Epithelial cell of proximal tubule (primary cell): ENCODE measurements at regions not wholly inside any gene's neighbourhood (a gene's known extent, or its start where the extent isn't known, plus 50 kb on each side); places are given as distances from the start of the nearest gene placed in this dataset.
"Not testable (repeated sequence)": the region's sequence is repeated elsewhere in the genome, so short reads cannot be mapped to it uniquely, and the experiment has no call there.

Experiments
- DNase-seq: peaks from one replicate; pipeline ENCODE4 v3.0.0-alpha.2; 2011; ENCODE audit warnings: low read depth
- H3K4me3 ChIP-seq: 2 replicates; pipeline ENCODE4 v1.5.1; 2011; ENCODE audit warnings: low read depth, mild to moderate bottlenecking, low read length
- TF ChIP-seq, protein P1 (sequence below): conservative IDR thresholded peaks from 2 replicates; pipeline ENCODE4 v1.5.1; 2012; ENCODE audit warnings: low read depth, mild to moderate bottlenecking, low read length

- no peak for DNase-seq
- TF ChIP-seq, protein P1, sequence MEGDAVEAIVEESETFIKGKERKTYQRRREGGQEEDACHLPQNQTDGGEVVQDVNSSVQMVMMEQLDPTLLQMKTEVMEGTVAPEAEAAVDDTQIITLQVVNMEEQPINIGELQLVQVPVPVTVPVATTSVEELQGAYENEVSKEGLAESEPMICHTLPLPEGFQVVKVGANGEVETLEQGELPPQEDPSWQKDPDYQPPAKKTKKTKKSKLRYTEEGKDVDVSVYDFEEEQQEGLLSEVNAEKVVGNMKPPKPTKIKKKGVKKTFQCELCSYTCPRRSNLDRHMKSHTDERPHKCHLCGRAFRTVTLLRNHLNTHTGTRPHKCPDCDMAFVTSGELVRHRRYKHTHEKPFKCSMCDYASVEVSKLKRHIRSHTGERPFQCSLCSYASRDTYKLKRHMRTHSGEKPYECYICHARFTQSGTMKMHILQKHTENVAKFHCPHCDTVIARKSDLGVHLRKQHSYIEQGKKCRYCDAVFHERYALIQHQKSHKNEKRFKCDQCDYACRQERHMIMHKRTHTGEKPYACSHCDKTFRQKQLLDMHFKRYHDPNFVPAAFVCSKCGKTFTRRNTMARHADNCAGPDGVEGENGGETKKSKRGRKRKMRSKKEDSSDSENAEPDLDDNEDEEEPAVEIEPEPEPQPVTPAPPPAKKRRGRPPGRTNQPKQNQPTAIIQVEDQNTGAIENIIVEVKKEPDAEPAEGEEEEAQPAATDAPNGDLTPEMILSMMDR: no peak
- no peak overlapping the region for H3K4me3 ChIP-seq
These were observed 179.8 kb upstream of the NOX3 start for GRCh38 chr6:155635416-155635815.

DNA sequence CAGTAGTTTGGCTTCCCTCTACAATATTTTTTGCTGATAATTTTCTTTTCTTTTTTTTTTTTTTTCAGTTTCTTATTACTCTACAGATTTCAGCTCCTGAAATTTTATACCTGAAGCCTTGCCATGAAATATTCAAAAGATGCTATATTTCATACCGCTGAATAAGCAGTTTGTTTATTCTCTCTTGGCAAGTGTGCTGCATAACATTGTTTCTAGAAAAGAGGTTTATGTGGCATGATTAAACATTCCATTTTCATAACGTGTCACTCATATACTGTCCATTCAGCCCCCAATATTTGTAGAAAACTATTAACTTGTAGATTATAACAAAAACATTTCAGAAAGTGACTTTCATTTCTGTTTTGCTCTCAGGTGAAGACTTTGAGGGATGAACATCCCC is 174.4 kb upstream of the NOX3 start:
- DNase-seq: no peak
- H3K4me3 ChIP-seq: no peak overlapping the region
- TF ChIP-seq, protein P1: no peak

- DNase-seq: no peak
- H3K4me3 ChIP-seq: no peak overlapping the region
- TF ChIP-seq, protein P1: no peak
These were observed 174.0 kb upstream of the NOX3 start for GRCh38 chr6:155629652-155630051.

DNA sequence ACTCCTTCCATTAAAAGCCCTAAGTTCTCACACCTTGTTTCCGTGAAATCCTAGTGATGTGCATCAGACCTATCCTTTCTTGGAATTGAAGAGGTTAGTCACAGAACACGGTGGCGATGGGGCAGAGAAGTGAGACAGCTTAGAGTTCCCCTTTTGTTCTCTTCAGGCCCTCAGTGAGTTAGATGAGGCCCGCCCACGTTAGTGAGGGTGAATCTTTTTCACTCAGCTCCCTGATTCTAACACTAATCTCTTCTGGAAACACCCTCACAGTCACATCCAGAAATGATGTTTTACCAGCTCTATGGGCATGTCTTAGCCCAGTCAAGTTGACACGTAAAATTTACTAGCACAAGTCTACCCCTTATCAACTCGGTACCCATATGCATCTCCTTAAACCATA is 172.7 kb upstream of the NOX3 start:
- DNase-seq: no peak
- H3K4me3 ChIP-seq: no peak overlapping the region
- TF ChIP-seq, protein P1: no peak

DNA sequence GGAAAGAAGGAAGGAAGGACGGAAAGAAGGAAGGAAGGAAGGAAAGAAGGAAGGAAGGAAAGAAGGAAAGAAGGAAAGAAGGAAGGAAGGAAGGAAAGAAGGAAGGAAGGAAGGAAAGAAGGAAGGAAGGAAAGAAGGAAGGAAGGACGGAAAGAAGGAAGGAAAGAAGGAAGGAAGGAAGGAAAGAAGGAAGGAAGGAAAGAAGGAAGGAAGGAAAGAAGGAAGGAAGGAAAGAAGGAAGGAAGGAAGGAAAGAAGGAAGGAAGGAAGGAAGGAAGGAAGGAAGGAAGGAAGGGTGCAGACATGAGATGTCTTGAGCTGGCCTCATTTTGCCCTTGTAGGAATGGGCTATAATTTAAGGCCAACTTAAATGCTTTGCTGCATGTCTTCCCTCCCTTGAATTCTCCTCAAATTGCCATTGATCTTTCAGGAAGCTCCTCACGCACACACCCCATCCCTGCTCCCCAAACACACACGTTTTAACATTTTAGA is 172.1 kb upstream of the NOX3 start:
- not testable (repeated sequence) for DNase-seq, H3K4me3 ChIP-seq

GRCh38 chr6:155623450-155624178 is 168.0 kb upstream of the NOX3 start:
- no peak for DNase-seq
- no peak overlapping the region for H3K4me3 ChIP-seq
- TF ChIP-seq, protein P1: no peak

DNA sequence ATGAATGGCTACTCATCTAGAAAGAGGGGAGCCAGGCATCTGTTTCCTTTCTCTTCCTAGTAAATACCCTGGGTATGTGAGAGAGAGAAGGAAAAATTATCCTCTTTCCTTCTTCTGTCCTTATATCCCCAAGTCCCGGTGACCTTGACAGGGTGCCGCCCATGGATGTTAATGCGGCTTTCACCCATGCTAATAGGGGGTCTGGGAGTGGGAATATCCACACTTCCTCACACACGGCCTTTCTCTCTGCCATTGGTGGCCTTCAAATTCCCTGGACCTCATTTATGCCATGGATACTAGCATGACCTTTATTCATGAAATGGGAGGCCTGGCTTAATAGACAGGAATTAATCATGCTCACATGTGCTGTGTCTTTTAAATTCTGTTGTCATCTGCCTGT is 159.0 kb upstream of the NOX3 start:
- H3K4me3 ChIP-seq: no peak overlapping the region
- TF ChIP-seq, protein P1: no peak
- DNase-seq: no peak
